Cardiac muscle cell (in vitro differentiated cells and primary cell): ENCODE measurements at regions not wholly inside any gene's neighbourhood (a gene's known extent, or its start where the extent isn't known, plus 50 kb on each side); places are given as distances from the start of the nearest gene placed in this dataset.

Experiments used
- DNase-seq, 2 donors: peaks; one replicate each; pipeline versions ENCODE4 v3.0.0 to v3.0.0-alpha.2; 2010 to 2017; ENCODE audit warnings: low read depth in 1 of 2, low spot score in 1 of 2
- H3K27ac ChIP-seq: fragments of 200-600 bp; sonication (generic); 2 replicates; pipeline ENCODE4 v1.5.1; 2016
- H3K27me3 ChIP-seq: fragments of 200-600 bp; sonication (generic); 2 replicates; pipeline ENCODE4 v1.6.0; 2016; ENCODE audit warnings: control low read depth
- H3K36me3 ChIP-seq: fragments of 200-600 bp; sonication (generic); 2 replicates; pipeline ENCODE4 v1.5.1; 2016; ENCODE audit warnings: control low read depth
- H3K4me1 ChIP-seq: fragments of 200-600 bp; sonication (generic); 2 replicates; pipeline ENCODE4 v1.8.1; 2017; ENCODE audit warnings: low read depth, mild to moderate bottlenecking, mixed run types
- H3K4me3 ChIP-seq: fragments of 200-600 bp; sonication (generic); 2 replicates; pipeline ENCODE4 v1.5.1; 2016; ENCODE audit warnings: mild to moderate bottlenecking
- H3K9me3 ChIP-seq: fragments of 200-600 bp; sonication (generic); 2 replicates; pipeline ENCODE4 v1.5.1; 2017; ENCODE audit warnings: low read depth, mild to moderate bottlenecking, control low read depth
- TF ChIP-seq, protein P1 (sequence below): IDR thresholded peaks from 2 replicates; pipeline ENCODE4 v1.5.1; 2012; ENCODE audit warnings: low read depth, mild to moderate bottlenecking, low read length

GRCh38 chr4:89539797-89540711 lies 232.5 kb upstream of the GPRIN3 start:
- H3K4me3 ChIP-seq, result no peak overlapping the region

DNA sequence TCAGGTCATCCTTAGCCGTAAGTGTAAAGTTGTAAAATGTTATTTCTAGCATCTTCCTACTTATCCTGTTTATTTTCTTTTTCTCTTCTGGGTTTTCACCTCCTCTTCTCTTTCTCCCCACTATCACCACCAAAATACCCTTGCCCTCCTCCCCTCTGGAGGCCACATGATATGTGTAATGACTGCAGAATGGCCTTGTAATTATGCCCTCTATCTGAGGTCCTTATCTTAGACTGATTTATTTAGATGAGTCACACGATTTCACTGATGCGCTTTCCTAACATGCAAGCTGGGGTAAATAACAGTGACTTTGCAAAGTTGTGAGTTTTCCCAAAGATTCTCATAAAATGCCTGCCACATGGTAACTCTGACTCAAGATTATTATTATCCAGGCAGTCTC lies 231.8 kb upstream of the GPRIN3 start:
- Histone ChIP-seq H3K27me3 (no peaks in the 10 kb centered on the region), H3K36me3 (no peaks in the 10 kb centered on the region), H3K4me1 (no peaks in the 10 kb centered on the region), H3K27ac (no peak overlapping the region), H3K4me3 (no peak overlapping the region), H3K9me3 (no peaks in the 10 kb centered on the region)
- TF ChIP-seq, protein P1, sequence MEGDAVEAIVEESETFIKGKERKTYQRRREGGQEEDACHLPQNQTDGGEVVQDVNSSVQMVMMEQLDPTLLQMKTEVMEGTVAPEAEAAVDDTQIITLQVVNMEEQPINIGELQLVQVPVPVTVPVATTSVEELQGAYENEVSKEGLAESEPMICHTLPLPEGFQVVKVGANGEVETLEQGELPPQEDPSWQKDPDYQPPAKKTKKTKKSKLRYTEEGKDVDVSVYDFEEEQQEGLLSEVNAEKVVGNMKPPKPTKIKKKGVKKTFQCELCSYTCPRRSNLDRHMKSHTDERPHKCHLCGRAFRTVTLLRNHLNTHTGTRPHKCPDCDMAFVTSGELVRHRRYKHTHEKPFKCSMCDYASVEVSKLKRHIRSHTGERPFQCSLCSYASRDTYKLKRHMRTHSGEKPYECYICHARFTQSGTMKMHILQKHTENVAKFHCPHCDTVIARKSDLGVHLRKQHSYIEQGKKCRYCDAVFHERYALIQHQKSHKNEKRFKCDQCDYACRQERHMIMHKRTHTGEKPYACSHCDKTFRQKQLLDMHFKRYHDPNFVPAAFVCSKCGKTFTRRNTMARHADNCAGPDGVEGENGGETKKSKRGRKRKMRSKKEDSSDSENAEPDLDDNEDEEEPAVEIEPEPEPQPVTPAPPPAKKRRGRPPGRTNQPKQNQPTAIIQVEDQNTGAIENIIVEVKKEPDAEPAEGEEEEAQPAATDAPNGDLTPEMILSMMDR, result no peak
- peak in 1 of 2 donors; percentile 67 for DNase-seq

More at GRCh38 chr4:89539797-89540711, 232.5 kb upstream of the GPRIN3 start:
- TF ChIP-seq, protein P1, result no peak
- Histone ChIP-seq H3K4me1 (no peaks in the 10 kb centered on the region), H3K27ac (no peak overlapping the region), H3K36me3 (no peaks in the 10 kb centered on the region), H3K27me3 (no peaks in the 10 kb centered on the region), H3K9me3 (no peaks in the 10 kb centered on the region)
- peak in 1 of 2 donors; percentile 12 for DNase-seq

DNA sequence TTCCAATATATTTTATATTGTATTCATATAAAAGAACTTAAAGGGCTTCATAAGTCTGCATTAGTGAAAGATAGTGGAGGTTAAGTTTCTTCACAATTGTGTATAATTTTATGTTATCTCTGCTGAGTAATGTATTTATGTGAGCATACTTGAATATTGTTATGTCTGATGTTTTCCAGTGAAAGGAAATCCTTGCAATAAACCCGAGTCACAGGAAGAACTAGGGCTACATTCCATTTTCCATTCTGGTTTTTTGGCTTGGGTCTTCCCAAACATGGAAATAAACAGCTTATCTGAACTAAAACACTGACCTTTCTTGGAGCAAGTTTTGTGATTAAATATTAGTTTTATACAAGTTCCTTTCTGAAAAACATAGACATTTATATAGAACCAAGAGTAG lies 231.3 kb upstream of the GPRIN3 start:
- Histone ChIP-seq H3K27me3 (no peaks in the 10 kb centered on the region), H3K27ac (no peak overlapping the region), H3K9me3 (no peaks in the 10 kb centered on the region), H3K36me3 (no peaks in the 10 kb centered on the region), H3K4me1 (no peaks in the 10 kb centered on the region), H3K4me3 (no peak overlapping the region)
- peak in 1 of 2 donors; percentile 24 for DNase-seq
- TF ChIP-seq, protein P1, result no peak

GRCh38 chr4:89538171-89538570 lies 230.6 kb upstream of the GPRIN3 start:
- Histone ChIP-seq H3K9me3 (no peaks in the 10 kb centered on the region), H3K4me3 (no peak overlapping the region), H3K27me3 (no peaks in the 10 kb centered on the region), H3K4me1 (no peaks in the 10 kb centered on the region), H3K27ac (no peak overlapping the region), H3K36me3 (no peaks in the 10 kb centered on the region)
- TF ChIP-seq, protein P1, result no peak
- no peak for DNase-seq

GRCh38 chr4:89537281-89537680 lies 229.7 kb upstream of the GPRIN3 start:
- no peak for DNase-seq
- H3K27me3 ChIP-seq, result no peaks in the 10 kb centered on the region
- H3K4me1 ChIP-seq, result no peaks in the 10 kb centered on the region
- H3K27ac ChIP-seq, result no peak overlapping the region
- no peaks in the 10 kb centered on the region for H3K9me3 ChIP-seq
- TF ChIP-seq, protein P1, result no peak
- no peaks in the 10 kb centered on the region for H3K36me3 ChIP-seq
- H3K4me3 ChIP-seq, result no peak overlapping the region
